ENCODE measurements at regions not wholly inside any gene's neighbourhood (a gene's known extent, or its start where the extent isn't known, plus 50 kb on each side); places are given as distances from the start of the nearest gene placed in this dataset.

- H3K23ac ChIP-seq (ENCODE audit: insufficient read length), result no peak overlapping the region
- no peak overlapping the region for H4K91ac ChIP-seq (replicated peaks; ENCODE audit: insufficient read length, low read length)
- no peaks in the 10 kb centered on the region for H3K27me3 ChIP-seq (replicated peaks in 1 of 4; ENCODE audit: control insufficient read depth in 3 of 4, extremely low read depth in 1 of 4, insufficient read depth in 3 of 4, low read length in 3 of 4)
- H3K4me3 ChIP-seq (ENCODE audit: extremely low read depth in 1 of 4, insufficient read depth in 2 of 4, low read depth in 3 of 4, low read length in 4 of 4), result no peak overlapping the region
- no peak overlapping the region for H3K56ac ChIP-seq (replicated peaks; ENCODE audit: insufficient read length, low read depth, low read length)
- no peak overlapping the region for H3K14ac ChIP-seq (ENCODE audit: insufficient read length)
- POLR2A ChIA-PET (ENCODE audit: partially characterized antibody), result no interaction called here
- H2BK12ac ChIP-seq (ENCODE audit: low read depth, low read length), result no peak overlapping the region
- no peak overlapping the region for H3K18ac ChIP-seq (ENCODE audit: extremely low read depth, low read length)
- H2BK15ac ChIP-seq (ENCODE audit: low read length), result no peak overlapping the region
- H3K9me3 ChIP-seq (ENCODE audit: insufficient read depth in 2 of 2, low read depth in 1 of 2, low read length in 1 of 2), result no peaks in the 10 kb centered on the region
- no peak overlapping the region for H4K8ac ChIP-seq (ENCODE audit: extremely low read depth, insufficient read depth, low read length)
- H4K5ac ChIP-seq (ENCODE audit: insufficient read length, low read depth, low read length), result no peak overlapping the region
- H3K36me3 ChIP-seq (ENCODE audit: control insufficient read depth in 2 of 4, insufficient read depth in 4 of 4, low read length in 3 of 4), result no peaks in the 10 kb centered on the region
- no peak for DNase-seq (ENCODE audit: low read depth in 1 of 2, low spot score in 2 of 2)
- no peak overlapping the region for H3K9ac ChIP-seq (replicated peaks in 1 of 4; ENCODE audit: extremely low read depth in 1 of 4, low read depth in 3 of 4, low read length in 3 of 4)
- no peak overlapping the region for H3K4ac ChIP-seq (replicated peaks; ENCODE audit: insufficient read length, low read depth, low read length)
- WGBS, 2 experiments (ENCODE audit: extremely low coverage in 1 of 2, insufficient coverage in 1 of 2, insufficient read length in 1 of 2, insufficient replicate concordance in 2 of 2, low coverage in 1 of 2, low lambda C conversion rate in 2 of 2, missing lambda C conversion rate in 1 of 2), result 91% methylated on average over 3 of the region's 3 CpGs; no CpG with 5 or more reads in 1 of the 2 experiments
- H2AFZ ChIP-seq (ENCODE audit: low read length), result no peak overlapping the region
- H2BK5ac ChIP-seq (ENCODE audit: low read depth, low read length), result no peak overlapping the region
- H4K20me1 ChIP-seq (replicated peaks in 1 of 2; ENCODE audit: control insufficient read depth in 1 of 2, insufficient read depth in 2 of 2, low read length in 2 of 2), result no peaks in the 10 kb centered on the region
- H3K27ac ChIP-seq (ENCODE audit: low read depth, low read length), result no peak overlapping the region
- no peaks in the 10 kb centered on the region for H3K79me2 ChIP-seq (ENCODE audit: control insufficient read depth in 1 of 2, insufficient read depth in 2 of 2, low read length in 2 of 2)
- no peak overlapping the region for H3K4me2 ChIP-seq (ENCODE audit: insufficient read depth in 1 of 2, low read depth in 2 of 2, low read length in 2 of 2)
- no peak overlapping the region for H2BK20ac ChIP-seq (ENCODE audit: low read length)
- H2AK5ac ChIP-seq (ENCODE audit: low read depth, low read length), result no peak overlapping the region
- H3K23me2 ChIP-seq (ENCODE audit: low read depth, low read length), result no peaks in the 10 kb centered on the region
- CTCF ChIA-PET (ENCODE audit: partially characterized antibody), result interaction anchor here (1.6 kb wide), 1 partner anchor 210 kb away, joined by 6 read pairs; no protein-coding TSS in a partner anchor
- H3K79me1 ChIP-seq (ENCODE audit: low read depth, low read length), result no peaks in the 10 kb centered on the region
- H3K4me1 ChIP-seq (replicated peaks in 1 of 4; ENCODE audit: control insufficient read depth in 3 of 4, insufficient read depth in 4 of 4, low read length in 3 of 4), result peaks cover 0 to 3% (median 1%) of the 10 kb centered on the region in 4 experiments; a peak in 1 of 7 replicates
- FAIRE-seq, result no peak
- H2BK120ac ChIP-seq (replicated peaks; ENCODE audit: low read depth, low read length), result no peak overlapping the region
- TF ChIP-seq, protein P1, sequence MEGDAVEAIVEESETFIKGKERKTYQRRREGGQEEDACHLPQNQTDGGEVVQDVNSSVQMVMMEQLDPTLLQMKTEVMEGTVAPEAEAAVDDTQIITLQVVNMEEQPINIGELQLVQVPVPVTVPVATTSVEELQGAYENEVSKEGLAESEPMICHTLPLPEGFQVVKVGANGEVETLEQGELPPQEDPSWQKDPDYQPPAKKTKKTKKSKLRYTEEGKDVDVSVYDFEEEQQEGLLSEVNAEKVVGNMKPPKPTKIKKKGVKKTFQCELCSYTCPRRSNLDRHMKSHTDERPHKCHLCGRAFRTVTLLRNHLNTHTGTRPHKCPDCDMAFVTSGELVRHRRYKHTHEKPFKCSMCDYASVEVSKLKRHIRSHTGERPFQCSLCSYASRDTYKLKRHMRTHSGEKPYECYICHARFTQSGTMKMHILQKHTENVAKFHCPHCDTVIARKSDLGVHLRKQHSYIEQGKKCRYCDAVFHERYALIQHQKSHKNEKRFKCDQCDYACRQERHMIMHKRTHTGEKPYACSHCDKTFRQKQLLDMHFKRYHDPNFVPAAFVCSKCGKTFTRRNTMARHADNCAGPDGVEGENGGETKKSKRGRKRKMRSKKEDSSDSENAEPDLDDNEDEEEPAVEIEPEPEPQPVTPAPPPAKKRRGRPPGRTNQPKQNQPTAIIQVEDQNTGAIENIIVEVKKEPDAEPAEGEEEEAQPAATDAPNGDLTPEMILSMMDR (IDR thresholded peaks at IDR 0.05; ENCODE audit: control extremely low read depth in 1 of 3, insufficient read depth in 1 of 3, low read depth in 1 of 3, low read length in 3 of 3), result no peak
- no peak for TF ChIP-seq EGR1 (IDR thresholded peaks at IDR 0.05; ENCODE audit: borderline replicate concordance, low read depth, low read length)
Measured at GRCh38 chr14:58711382-58711781, 73.6 kb downstream of the DACT1 start.
